K562 (cell line): ENCODE measurements at regions not wholly inside any gene's neighbourhood (a gene's known extent, or its start where the extent isn't known, plus 50 kb on each side); places are given as distances from the start of the nearest gene placed in this dataset.

Source experiments
- CHCHD3 ChIP-seq: fragments of 250-450 bp; sonication (Bioruptor Pico); IDR thresholded peaks from 2 replicates; pipeline ENCODE4 v2.1.2; 2022; ENCODE audit warnings: mild to moderate bottlenecking
- CHD2 ChIP-seq: IDR thresholded peaks from 2 replicates; pipeline ENCODE4 v1.6.1; 2011; ENCODE audit warnings: low read depth, low read length
- CSDE1 ChIP-seq, 2 experiments: fragments of 450-650 bp; IDR thresholded peaks; 2 replicates each; pipeline ENCODE4 v1.6.1; 2016; ENCODE audit warnings: mild to moderate bottlenecking in 1 of 2
- CTCF ChIP-seq, 3 experiments: IDR thresholded peaks in 2 of 3; conservative IDR thresholded peaks in 1 of 3; 2 replicates each; pipeline ENCODE4 v1.5.1; 2011 to 2012; ENCODE audit warnings: low read length in 3 of 3, mild to moderate bottlenecking in 3 of 3, control low read depth in 2 of 3, improper control_type of control experiment in 1 of 3, inconsistent platforms in 1 of 3, low read depth in 1 of 3, mixed read lengths in 1 of 3, moderate library complexity in 1 of 3; ENCODE audit not compliant: insufficient read depth in 2 of 3
- FOXK2 ChIP-seq, 2 experiments: fragments of 450-650 bp; IDR thresholded peaks in 1 of 2; conservative IDR thresholded peaks in 1 of 2; 2 replicates each; pipeline ENCODE4 v1.6.1; 2016; ENCODE audit warnings: low read depth in 2 of 2, mild to moderate bottlenecking in 1 of 2
- NFATC3 ChIP-seq: fragments of 450-650 bp; IDR thresholded peaks from 2 replicates; pipeline ENCODE4 v1.6.1; 2017; ENCODE audit warnings: mild to moderate bottlenecking
- ZNF24 ChIP-seq: fragments of 450-650 bp; IDR thresholded peaks from 2 replicates; pipeline ENCODE4 v1.6.1; 2016
- ZNF830 ChIP-seq: fragments of 250-450 bp; sonication (Bioruptor Pico); IDR thresholded peaks from 2 replicates; pipeline ENCODE4 v1.5.0; 2021; ENCODE audit warnings: mild to moderate bottlenecking
- TF ChIP-seq, protein P1 (sequence below): sonication (generic); formaldehyde crosslinking; IDR thresholded peaks from 2 replicates; pipeline ENCODE4 v1.8.0; 2022; ENCODE audit warnings: mild to moderate bottlenecking, missing genetic modification reagents

DNA sequence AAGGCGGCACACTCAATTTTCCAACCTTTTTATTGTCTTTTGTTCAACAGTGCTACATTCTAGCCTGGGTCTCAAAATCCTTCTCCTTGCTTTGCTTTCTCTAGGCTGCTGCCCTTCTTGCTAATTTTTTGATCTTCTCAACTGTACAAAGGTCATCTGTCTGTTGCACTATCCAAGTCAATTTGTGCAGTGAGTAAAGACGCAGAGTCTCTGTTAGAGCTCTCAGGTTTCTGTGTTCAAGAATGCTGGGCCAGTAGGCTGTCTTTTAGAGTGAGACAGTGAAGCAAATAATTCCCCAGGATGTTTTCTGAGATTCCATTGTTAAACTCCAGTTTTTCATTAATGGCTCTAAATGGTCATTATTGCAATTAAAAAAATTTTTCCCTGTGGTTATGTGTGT is 255.7 kb upstream of the ACTBL2 start:
- TF ChIP-seq FOXK2 (conservative IDR thresholded peaks at IDR 0.05 in 1 of 2, IDR thresholded peaks at IDR 0.05 in 1 of 2; ENCODE audit: low read depth in 2 of 2) (no peak), ZNF24 (no peak), CSDE1 (IDR thresholded peaks at IDR 0.05) (no peak), CHD2 (no peak), CTCF (IDR thresholded peaks at IDR 0.05 in 2 of 3, conservative IDR thresholded peaks at IDR 0.05 in 1 of 3; ENCODE audit: insufficient read depth in 2 of 3, low read depth in 1 of 3, low read length in 3 of 3) (no peak), ZNF830 (CRISPR knock-in tag) (no peak), NFATC3 (no peak), CHCHD3 (CRISPR knock-in tag) (no peak)
- TF ChIP-seq, protein P1, sequence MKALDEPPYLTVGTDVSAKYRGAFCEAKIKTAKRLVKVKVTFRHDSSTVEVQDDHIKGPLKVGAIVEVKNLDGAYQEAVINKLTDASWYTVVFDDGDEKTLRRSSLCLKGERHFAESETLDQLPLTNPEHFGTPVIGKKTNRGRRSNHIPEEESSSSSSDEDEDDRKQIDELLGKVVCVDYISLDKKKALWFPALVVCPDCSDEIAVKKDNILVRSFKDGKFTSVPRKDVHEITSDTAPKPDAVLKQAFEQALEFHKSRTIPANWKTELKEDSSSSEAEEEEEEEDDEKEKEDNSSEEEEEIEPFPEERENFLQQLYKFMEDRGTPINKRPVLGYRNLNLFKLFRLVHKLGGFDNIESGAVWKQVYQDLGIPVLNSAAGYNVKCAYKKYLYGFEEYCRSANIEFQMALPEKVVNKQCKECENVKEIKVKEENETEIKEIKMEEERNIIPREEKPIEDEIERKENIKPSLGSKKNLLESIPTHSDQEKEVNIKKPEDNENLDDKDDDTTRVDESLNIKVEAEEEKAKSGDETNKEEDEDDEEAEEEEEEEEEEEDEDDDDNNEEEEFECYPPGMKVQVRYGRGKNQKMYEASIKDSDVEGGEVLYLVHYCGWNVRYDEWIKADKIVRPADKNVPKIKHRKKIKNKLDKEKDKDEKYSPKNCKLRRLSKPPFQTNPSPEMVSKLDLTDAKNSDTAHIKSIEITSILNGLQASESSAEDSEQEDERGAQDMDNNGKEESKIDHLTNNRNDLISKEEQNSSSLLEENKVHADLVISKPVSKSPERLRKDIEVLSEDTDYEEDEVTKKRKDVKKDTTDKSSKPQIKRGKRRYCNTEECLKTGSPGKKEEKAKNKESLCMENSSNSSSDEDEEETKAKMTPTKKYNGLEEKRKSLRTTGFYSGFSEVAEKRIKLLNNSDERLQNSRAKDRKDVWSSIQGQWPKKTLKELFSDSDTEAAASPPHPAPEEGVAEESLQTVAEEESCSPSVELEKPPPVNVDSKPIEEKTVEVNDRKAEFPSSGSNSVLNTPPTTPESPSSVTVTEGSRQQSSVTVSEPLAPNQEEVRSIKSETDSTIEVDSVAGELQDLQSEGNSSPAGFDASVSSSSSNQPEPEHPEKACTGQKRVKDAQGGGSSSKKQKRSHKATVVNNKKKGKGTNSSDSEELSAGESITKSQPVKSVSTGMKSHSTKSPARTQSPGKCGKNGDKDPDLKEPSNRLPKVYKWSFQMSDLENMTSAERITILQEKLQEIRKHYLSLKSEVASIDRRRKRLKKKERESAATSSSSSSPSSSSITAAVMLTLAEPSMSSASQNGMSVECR (CRISPR knock-in tag), result no peak
